DND-41 (cell line): ENCODE measurements at regions not wholly inside any gene's neighbourhood (a gene's known extent, or its start where the extent isn't known, plus 50 kb on each side); places are given as distances from the start of the nearest gene placed in this dataset.

Experiments used
- EZH2 ChIP-seq: IDR thresholded peaks from 3 replicates; pipeline ENCODE4 v1.6.1; 2012; ENCODE audit warnings: borderline replicate concordance, low read depth, mild to moderate bottlenecking, moderate library complexity, low read length, inconsistent platforms; ENCODE audit not compliant: severe bottlenecking
- TF ChIP-seq, protein P1 (sequence below): IDR thresholded peaks from 2 replicates; pipeline ENCODE4 v1.5.1; 2012; ENCODE audit warnings: borderline replicate concordance, low read length, moderate library complexity, mild to moderate bottlenecking; ENCODE audit not compliant: poor library complexity, severe bottlenecking; ENCODE audit errors: extremely low read depth

GRCh38 chr6:132060591-132060990 is 109.4 kb upstream of the CCN2 start:
- TF ChIP-seq, protein P1, sequence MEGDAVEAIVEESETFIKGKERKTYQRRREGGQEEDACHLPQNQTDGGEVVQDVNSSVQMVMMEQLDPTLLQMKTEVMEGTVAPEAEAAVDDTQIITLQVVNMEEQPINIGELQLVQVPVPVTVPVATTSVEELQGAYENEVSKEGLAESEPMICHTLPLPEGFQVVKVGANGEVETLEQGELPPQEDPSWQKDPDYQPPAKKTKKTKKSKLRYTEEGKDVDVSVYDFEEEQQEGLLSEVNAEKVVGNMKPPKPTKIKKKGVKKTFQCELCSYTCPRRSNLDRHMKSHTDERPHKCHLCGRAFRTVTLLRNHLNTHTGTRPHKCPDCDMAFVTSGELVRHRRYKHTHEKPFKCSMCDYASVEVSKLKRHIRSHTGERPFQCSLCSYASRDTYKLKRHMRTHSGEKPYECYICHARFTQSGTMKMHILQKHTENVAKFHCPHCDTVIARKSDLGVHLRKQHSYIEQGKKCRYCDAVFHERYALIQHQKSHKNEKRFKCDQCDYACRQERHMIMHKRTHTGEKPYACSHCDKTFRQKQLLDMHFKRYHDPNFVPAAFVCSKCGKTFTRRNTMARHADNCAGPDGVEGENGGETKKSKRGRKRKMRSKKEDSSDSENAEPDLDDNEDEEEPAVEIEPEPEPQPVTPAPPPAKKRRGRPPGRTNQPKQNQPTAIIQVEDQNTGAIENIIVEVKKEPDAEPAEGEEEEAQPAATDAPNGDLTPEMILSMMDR: no peak
- no peak for TF ChIP-seq EZH2
